ENCODE measurements at regions not wholly inside any gene's neighbourhood (a gene's known extent, or its start where the extent isn't known, plus 50 kb on each side); places are given as distances from the start of the nearest gene placed in this dataset.

DNA sequence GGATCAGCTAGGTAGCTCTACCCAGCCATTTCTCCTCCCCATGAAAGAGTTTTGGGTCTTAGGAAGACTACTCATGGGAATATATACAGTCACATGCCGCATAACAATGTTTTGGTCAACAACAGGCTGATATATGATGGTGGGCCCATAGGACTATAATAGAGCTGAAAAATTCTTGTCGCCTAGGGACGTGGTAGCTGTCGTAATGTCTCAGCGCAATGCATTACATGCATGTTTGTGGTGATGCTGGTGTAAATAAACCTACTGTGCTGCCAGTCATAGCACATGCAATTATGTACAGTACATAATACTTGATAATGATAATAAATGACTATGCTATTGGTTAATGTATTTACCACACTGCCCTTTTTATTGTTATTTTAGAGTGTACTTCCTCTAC lies 78.2 kb upstream of the DLX6 start:
- H3K27ac Mint-ChIP-seq = no peak overlapping the region

More for the DNA sequence above, 78.2 kb upstream of the DLX6 start:
- no peaks in the 10 kb centered on the region for H3K4me1 ChIP-seq (ENCODE audit: insufficient read depth, low read length)
- H4K5ac ChIP-seq (ENCODE audit: insufficient read length, low read depth, low read length) = no peak overlapping the region
- H3K56ac ChIP-seq (ENCODE audit: insufficient read length, low read depth, low read length) = no peak overlapping the region
- peaks cover 3% of the 10 kb centered on the region; the same call in 1 of the 2 replicates for H3K27me3 Mint-ChIP-seq (ENCODE audit: low read depth)
- H3K27me3 ChIP-seq (ENCODE audit: insufficient read depth, low read length) = no peaks in the 10 kb centered on the region
- H3K18ac ChIP-seq (ENCODE audit: insufficient read length, low read depth, low read length) = no peak overlapping the region
- no peaks in the 10 kb centered on the region for H3K36me3 Mint-ChIP-seq (ENCODE audit: insufficient read depth in 1 of 3, low read depth in 3 of 3)
- H3K4ac ChIP-seq (ENCODE audit: low read depth, low read length) = no peak overlapping the region
- no peak overlapping the region for H2BK20ac ChIP-seq (ENCODE audit: low read depth, low read length, poor library complexity, severe bottlenecking)
- no peaks in the 10 kb centered on the region for H3K23me2 ChIP-seq (ENCODE audit: insufficient read length, low read depth, low read length, poor library complexity, severe bottlenecking)
- no peak for TF ChIP-seq CTCF (conservative IDR thresholded peaks at IDR 0.05)
- no peaks in the 10 kb centered on the region for H3K4me1 Mint-ChIP-seq
- no peak overlapping the region for H3K4me2 ChIP-seq (ENCODE audit: insufficient read depth, insufficient read length, low read length)
- no peak overlapping the region for H3K23ac ChIP-seq (ENCODE audit: insufficient read length, low read depth, low read length)
- H3K9me3 ChIP-seq (ENCODE audit: control insufficient read depth, low read depth, low read length) = no peaks in the 10 kb centered on the region
- no peak overlapping the region for H4K8ac ChIP-seq (replicated peaks; ENCODE audit: insufficient read length, low read depth, low read length)
- no peaks in the 10 kb centered on the region for H3K79me1 ChIP-seq (ENCODE audit: insufficient read depth, low read depth, low read length, poor library complexity, severe bottlenecking)
- H2AK5ac ChIP-seq (ENCODE audit: insufficient read length, low read length) = no peak overlapping the region
- no peaks in the 10 kb centered on the region for H4K20me1 ChIP-seq (ENCODE audit: control insufficient read depth, insufficient read depth, insufficient read length)
- H3K79me2 ChIP-seq (ENCODE audit: insufficient read depth, low read length) = no peaks in the 10 kb centered on the region
- DNase-seq = no peak
- no peaks in the 10 kb centered on the region for H3K9me3 Mint-ChIP-seq
- H2AFZ ChIP-seq (ENCODE audit: low read length) = no peak overlapping the region
- H2BK15ac ChIP-seq (ENCODE audit: low read depth, low read length) = no peak overlapping the region
- no CpG with 5 or more reads among the region's 5 CpGs for WGBS (ENCODE audit: extremely low coverage, insufficient read length, low lambda C conversion rate)
- no peak overlapping the region for H3K4me3 Mint-ChIP-seq
- no peak overlapping the region for H3K14ac ChIP-seq (ENCODE audit: insufficient read depth, low read length)
- H3K27ac ChIP-seq (ENCODE audit: insufficient read length, low read depth, low read length) = no peak overlapping the region
- H2BK12ac ChIP-seq (ENCODE audit: insufficient read length, low read depth, low read length) = no peak overlapping the region
- no peak overlapping the region for H2BK5ac ChIP-seq (ENCODE audit: insufficient read length, low read length)
- H4K91ac ChIP-seq (ENCODE audit: insufficient read length, low read depth, low read length) = no peak overlapping the region
- H3K9ac ChIP-seq (ENCODE audit: extremely low read depth, insufficient read length, low read length) = no peak overlapping the region
- H2BK120ac ChIP-seq (ENCODE audit: low read depth, low read length, poor library complexity, severe bottlenecking) = no peak overlapping the region
- H3T11ph ChIP-seq (ENCODE audit: low read length) = no peak overlapping the region
